ENCODE measurements at regions not wholly inside any gene's neighbourhood (a gene's known extent, or its start where the extent isn't known, plus 50 kb on each side); places are given as distances from the start of the nearest gene placed in this dataset.

- H3K4me3 ChIP-seq (ENCODE audit: low read depth in 1 of 2, low read length in 2 of 2), result no peak overlapping the region
- no peak overlapping the region for H3K9ac ChIP-seq (ENCODE audit: low read depth in 1 of 2, low read length in 2 of 2)
- H3K4me1 ChIP-seq (ENCODE audit: control insufficient read depth in 1 of 2, insufficient read depth in 2 of 2, low read length in 2 of 2), result no peaks in the 10 kb centered on the region
- no peaks in the 10 kb centered on the region for H3K27me3 ChIP-seq (ENCODE audit: control insufficient read depth in 1 of 2, insufficient read depth in 2 of 2, low read length in 2 of 2)
- H3K36me3 ChIP-seq (ENCODE audit: control insufficient read depth in 1 of 2, insufficient read depth in 2 of 2, low read length in 2 of 2), result no peaks in the 10 kb centered on the region
- no peaks in the 10 kb centered on the region for H3K9me3 ChIP-seq (ENCODE audit: control insufficient read depth in 1 of 2, low read length in 2 of 2)
- H3K27ac ChIP-seq (ENCODE audit: low read depth, low read length), result no peak overlapping the region
Measured at GRCh38 chr12:127078577-127079350, 1188.2 kb upstream of the TMEM132C start.

GRCh38 chr12:127079636-127080035, 1187.3 kb upstream of the TMEM132C start:
- Histone ChIP-seq H3K27ac (ENCODE audit: low read depth, low read length) (no peak overlapping the region), H3K4me3 (ENCODE audit: low read depth in 1 of 2, low read length in 2 of 2) (no peak overlapping the region), H3K27me3 (ENCODE audit: control insufficient read depth in 1 of 2, insufficient read depth in 2 of 2, low read length in 2 of 2) (no peaks in the 10 kb centered on the region), H3K36me3 (ENCODE audit: control insufficient read depth in 1 of 2, insufficient read depth in 2 of 2, low read length in 2 of 2) (no peaks in the 10 kb centered on the region), H3K9ac (ENCODE audit: low read depth in 1 of 2, low read length in 2 of 2) (no peak overlapping the region), H3K9me3 (ENCODE audit: control insufficient read depth in 1 of 2, low read length in 2 of 2) (no peaks in the 10 kb centered on the region), H3K4me1 (ENCODE audit: control insufficient read depth in 1 of 2, insufficient read depth in 2 of 2, low read length in 2 of 2) (no peaks in the 10 kb centered on the region)

- Histone ChIP-seq H3K4me3 (ENCODE audit: low read depth in 1 of 2, low read length in 2 of 2) (no peak overlapping the region), H3K9ac (ENCODE audit: low read depth in 1 of 2, low read length in 2 of 2) (no peak overlapping the region), H3K4me1 (ENCODE audit: control insufficient read depth in 1 of 2, insufficient read depth in 2 of 2, low read length in 2 of 2) (no peaks in the 10 kb centered on the region), H3K27me3 (ENCODE audit: control insufficient read depth in 1 of 2, insufficient read depth in 2 of 2, low read length in 2 of 2) (no peaks in the 10 kb centered on the region), H3K27ac (ENCODE audit: low read depth, low read length) (no peak overlapping the region), H3K9me3 (ENCODE audit: control insufficient read depth in 1 of 2, low read length in 2 of 2) (no peaks in the 10 kb centered on the region), H3K36me3 (ENCODE audit: control insufficient read depth in 1 of 2, insufficient read depth in 2 of 2, low read length in 2 of 2) (no peaks in the 10 kb centered on the region)
Measured at GRCh38 chr12:127081058-127081457, 1185.9 kb upstream of the TMEM132C start.

DNA sequence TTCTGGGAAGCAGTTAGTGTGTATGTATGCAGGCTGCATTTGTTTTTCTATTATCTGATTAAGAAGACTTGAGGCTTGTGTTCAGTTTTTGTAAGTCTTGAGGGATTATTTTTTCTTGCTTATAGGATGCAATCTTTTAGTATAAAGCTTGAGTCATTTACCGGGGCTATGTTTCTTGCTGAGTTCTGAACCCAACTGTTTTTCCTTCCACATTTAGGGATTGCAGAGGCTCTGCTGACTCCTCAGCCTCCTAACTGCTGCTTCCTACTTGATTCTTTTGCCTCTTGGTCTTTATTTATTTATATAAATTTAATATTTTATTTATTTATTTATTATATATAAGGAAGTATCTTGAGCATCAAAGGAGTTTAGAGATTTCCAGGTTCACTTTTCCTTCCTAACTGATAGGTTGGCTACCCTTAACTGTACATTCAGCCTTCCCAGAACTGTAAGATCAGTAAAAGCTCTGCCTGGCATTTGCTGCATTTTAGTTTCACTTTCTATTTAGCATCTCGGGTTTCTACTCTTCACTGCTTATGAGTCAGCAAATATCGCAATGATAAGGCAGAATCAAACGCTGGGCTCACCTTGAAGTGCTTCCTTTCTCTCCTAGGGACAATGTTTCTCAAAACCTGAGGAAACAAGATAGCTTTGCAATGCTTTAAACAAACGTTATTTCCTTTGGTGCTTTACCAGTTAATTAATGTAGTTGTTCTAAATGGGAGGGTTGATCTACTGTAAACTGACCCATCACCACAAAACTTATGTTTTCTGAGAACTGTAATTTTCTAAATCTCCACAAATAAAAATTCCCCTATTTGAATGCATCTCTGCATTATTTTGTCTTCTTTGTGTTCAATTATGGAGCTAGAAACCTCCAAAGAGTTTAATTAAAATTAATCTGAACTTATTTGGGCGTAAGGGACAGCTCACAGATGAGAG, 1183.7 kb upstream of the TMEM132C start:
- Histone ChIP-seq H3K9me3 (ENCODE audit: control insufficient read depth in 1 of 2, low read length in 2 of 2) (no peaks in the 10 kb centered on the region), H3K27me3 (ENCODE audit: control insufficient read depth in 1 of 2, insufficient read depth in 2 of 2, low read length in 2 of 2) (no peaks in the 10 kb centered on the region), H3K4me3 (ENCODE audit: low read depth in 1 of 2, low read length in 2 of 2) (peak overlapping the region; percentile 25 to 44), H3K27ac (ENCODE audit: low read depth, low read length) (no peak overlapping the region), H3K4me1 (ENCODE audit: control insufficient read depth in 1 of 2, insufficient read depth in 2 of 2, low read length in 2 of 2) (no peaks in the 10 kb centered on the region), H3K36me3 (ENCODE audit: control insufficient read depth in 1 of 2, insufficient read depth in 2 of 2, low read length in 2 of 2) (no peaks in the 10 kb centered on the region), H3K9ac (ENCODE audit: low read depth in 1 of 2, low read length in 2 of 2) (no peak overlapping the region)

DNA sequence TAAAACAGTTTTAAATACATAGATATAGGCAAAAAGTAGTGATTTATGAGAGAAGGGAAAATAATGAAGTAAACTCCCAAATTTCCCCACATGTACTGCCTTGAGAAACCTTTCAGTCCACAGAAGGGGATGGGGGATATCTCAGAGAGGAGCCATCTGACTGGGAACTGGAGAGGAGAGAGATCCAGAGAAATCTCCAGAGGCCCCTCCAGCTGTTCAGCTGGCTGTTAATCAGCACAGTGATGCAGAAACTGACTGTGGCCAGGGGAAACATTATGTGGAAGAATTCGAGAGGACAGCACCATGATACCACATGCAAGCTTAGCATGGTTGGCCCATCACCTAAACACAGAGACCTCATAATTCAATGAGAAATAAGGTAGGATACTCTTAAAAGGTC, 1165.9 kb upstream of the TMEM132C start:
- no peaks in the 10 kb centered on the region for H3K4me1 ChIP-seq (ENCODE audit: control insufficient read depth in 1 of 2, insufficient read depth in 2 of 2, low read length in 2 of 2)
- H3K9ac ChIP-seq (ENCODE audit: low read depth in 1 of 2, low read length in 2 of 2), result no peak overlapping the region
- H3K9me3 ChIP-seq (ENCODE audit: control insufficient read depth in 1 of 2, low read length in 2 of 2), result no peaks in the 10 kb centered on the region
- H3K27ac ChIP-seq (ENCODE audit: low read depth, low read length), result no peak overlapping the region
- H3K36me3 ChIP-seq (ENCODE audit: control insufficient read depth in 1 of 2, insufficient read depth in 2 of 2, low read length in 2 of 2), result no peaks in the 10 kb centered on the region
- no peak overlapping the region for H3K4me3 ChIP-seq (ENCODE audit: low read depth in 1 of 2, low read length in 2 of 2)
- no peaks in the 10 kb centered on the region for H3K27me3 ChIP-seq (ENCODE audit: control insufficient read depth in 1 of 2, insufficient read depth in 2 of 2, low read length in 2 of 2)

DNA sequence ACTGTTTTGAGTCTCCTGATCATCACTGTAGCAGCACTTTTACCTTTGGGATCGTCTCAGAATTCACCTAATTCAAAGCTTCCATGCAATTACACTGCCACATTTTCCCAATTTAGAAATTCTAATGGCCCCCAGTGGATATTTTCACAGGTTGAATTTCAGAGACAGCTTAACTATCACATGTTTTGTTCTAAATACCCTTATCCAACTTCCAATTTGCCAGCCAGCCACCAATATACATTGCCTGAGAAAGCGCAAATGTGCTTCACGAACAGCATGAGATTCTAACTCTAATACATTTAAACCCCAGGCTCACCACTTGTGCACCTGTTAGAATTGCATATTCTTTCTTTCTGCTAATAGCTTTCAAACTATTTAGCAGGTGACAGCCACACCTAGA, 1160.9 kb upstream of the TMEM132C start:
- Histone ChIP-seq H3K9me3 (ENCODE audit: control insufficient read depth in 1 of 2, low read length in 2 of 2) (no peaks in the 10 kb centered on the region), H3K27me3 (ENCODE audit: control insufficient read depth in 1 of 2, insufficient read depth in 2 of 2, low read length in 2 of 2) (no peaks in the 10 kb centered on the region), H3K27ac (ENCODE audit: low read depth, low read length) (no peak overlapping the region), H3K36me3 (ENCODE audit: control insufficient read depth in 1 of 2, insufficient read depth in 2 of 2, low read length in 2 of 2) (no peaks in the 10 kb centered on the region), H3K4me1 (ENCODE audit: control insufficient read depth in 1 of 2, insufficient read depth in 2 of 2, low read length in 2 of 2) (no peaks in the 10 kb centered on the region), H3K9ac (ENCODE audit: low read depth in 1 of 2, low read length in 2 of 2) (no peak overlapping the region), H3K4me3 (ENCODE audit: low read depth in 1 of 2, low read length in 2 of 2) (no peak overlapping the region)

GRCh38 chr12:127106697-127107096, 1160.3 kb upstream of the TMEM132C start:
- H3K9me3 ChIP-seq (ENCODE audit: control insufficient read depth in 1 of 2, low read length in 2 of 2), result no peaks in the 10 kb centered on the region
- no peaks in the 10 kb centered on the region for H3K27me3 ChIP-seq (ENCODE audit: control insufficient read depth in 1 of 2, insufficient read depth in 2 of 2, low read length in 2 of 2)
- H3K4me3 ChIP-seq (ENCODE audit: low read depth in 1 of 2, low read length in 2 of 2), result no peak overlapping the region
- no peak overlapping the region for H3K27ac ChIP-seq (ENCODE audit: low read depth, low read length)
- H3K36me3 ChIP-seq (ENCODE audit: control insufficient read depth in 1 of 2, insufficient read depth in 2 of 2, low read length in 2 of 2), result no peaks in the 10 kb centered on the region
- no peak overlapping the region for H3K9ac ChIP-seq (ENCODE audit: low read depth in 1 of 2, low read length in 2 of 2)
- H3K4me1 ChIP-seq (ENCODE audit: control insufficient read depth in 1 of 2, insufficient read depth in 2 of 2, low read length in 2 of 2), result no peaks in the 10 kb centered on the region

DNA sequence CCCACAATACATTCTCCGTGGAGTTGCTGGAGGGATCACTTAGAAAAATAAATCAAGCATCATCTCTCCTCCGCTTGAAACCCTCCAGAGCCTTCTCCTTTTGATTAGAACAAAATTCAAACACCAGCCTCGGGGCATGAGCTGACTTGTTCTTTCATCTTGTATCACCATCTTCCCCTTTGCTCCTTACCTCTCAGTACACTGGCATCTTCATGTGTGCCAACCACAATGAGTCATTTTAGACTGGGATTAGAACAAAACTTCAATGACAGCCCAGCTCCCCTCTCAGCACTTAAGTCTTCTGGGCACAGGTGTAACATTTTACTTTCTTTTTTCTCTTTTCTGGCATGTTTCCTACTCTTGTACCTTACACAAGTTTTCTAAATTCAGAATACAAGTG, 1159.2 kb upstream of the TMEM132C start:
- no peak overlapping the region for H3K9ac ChIP-seq (ENCODE audit: low read depth in 1 of 2, low read length in 2 of 2)
- no peaks in the 10 kb centered on the region for H3K4me1 ChIP-seq (ENCODE audit: control insufficient read depth in 1 of 2, insufficient read depth in 2 of 2, low read length in 2 of 2)
- no peaks in the 10 kb centered on the region for H3K27me3 ChIP-seq (ENCODE audit: control insufficient read depth in 1 of 2, insufficient read depth in 2 of 2, low read length in 2 of 2)
- H3K4me3 ChIP-seq (ENCODE audit: low read depth in 1 of 2, low read length in 2 of 2), result no peak overlapping the region
- no peak overlapping the region for H3K27ac ChIP-seq (ENCODE audit: low read depth, low read length)
- H3K36me3 ChIP-seq (ENCODE audit: control insufficient read depth in 1 of 2, insufficient read depth in 2 of 2, low read length in 2 of 2), result no peaks in the 10 kb centered on the region
- no peaks in the 10 kb centered on the region for H3K9me3 ChIP-seq (ENCODE audit: control insufficient read depth in 1 of 2, low read length in 2 of 2)

- Histone ChIP-seq H3K9ac (ENCODE audit: low read depth in 1 of 2, low read length in 2 of 2) (no peak overlapping the region), H3K4me1 (ENCODE audit: control insufficient read depth in 1 of 2, insufficient read depth in 2 of 2, low read length in 2 of 2) (no peaks in the 10 kb centered on the region), H3K27ac (ENCODE audit: low read depth, low read length) (no peak overlapping the region), H3K4me3 (ENCODE audit: low read depth in 1 of 2, low read length in 2 of 2) (no peak overlapping the region), H3K27me3 (ENCODE audit: control insufficient read depth in 1 of 2, insufficient read depth in 2 of 2, low read length in 2 of 2) (no peaks in the 10 kb centered on the region), H3K9me3 (ENCODE audit: control insufficient read depth in 1 of 2, low read length in 2 of 2) (no peaks in the 10 kb centered on the region), H3K36me3 (ENCODE audit: control insufficient read depth in 1 of 2, insufficient read depth in 2 of 2, low read length in 2 of 2) (no peaks in the 10 kb centered on the region)
Measured at GRCh38 chr12:127108360-127109215, 1158.4 kb upstream of the TMEM132C start.
